Smooth muscle cell (in vitro differentiated cells): ENCODE measurements at regions not wholly inside any gene's neighbourhood (a gene's known extent, or its start where the extent isn't known, plus 50 kb on each side); places are given as distances from the start of the nearest gene placed in this dataset.
A peak's percentile ranks its signal among the peaks of the same experiment; 100 is the strongest.

ENCODE experiments used
- DNase-seq: peaks from one replicate; lab custom pipeline; 2025; ENCODE audit not compliant: unreplicated experiment; lab: John Stamatoyannopoulos, UW
- H2AFZ ChIP-seq: fragments of 200-600 bp; sonication (generic); 2 replicates; pipeline ENCODE4 v1.6.0; 2016; ENCODE audit warnings: antibody characterized with exemption, low read depth, mild to moderate bottlenecking
- H3F3A ChIP-seq: fragments of 200-600 bp; sonication (generic); 2 replicates; pipeline ENCODE4 v1.6.0; 2017; ENCODE audit warnings: antibody characterized with exemption, low read depth
- H3K27ac ChIP-seq: fragments of 200-600 bp; sonication (generic); 2 replicates; pipeline ENCODE4 v1.5.1; 2016; ENCODE audit warnings: low read depth, mild to moderate bottlenecking
- H3K27me3 ChIP-seq: fragments of 200-600 bp; sonication (generic); 2 replicates; pipeline ENCODE4 v1.6.1; 2016; ENCODE audit warnings: low read depth, mild to moderate bottlenecking
- H3K36me3 ChIP-seq: fragments of 200-600 bp; sonication (generic); 2 replicates; pipeline ENCODE4 v1.5.1; 2016; ENCODE audit warnings: low read depth
- H3K4me1 ChIP-seq: fragments of 200-600 bp; sonication (generic); 2 replicates; pipeline ENCODE4 v1.5.1; 2016; ENCODE audit warnings: low read depth
- H3K4me2 ChIP-seq: fragments of 200-600 bp; sonication (generic); 2 replicates; pipeline ENCODE4 v1.6.0; 2016; ENCODE audit warnings: mild to moderate bottlenecking
- H3K4me3 ChIP-seq: fragments of 200-600 bp; sonication (generic); 2 replicates; pipeline ENCODE4 v1.5.1; 2016; ENCODE audit warnings: mild to moderate bottlenecking
- H3K79me2 ChIP-seq: fragments of 200-600 bp; sonication (generic); 2 replicates; pipeline ENCODE4 v1.6.0; 2016; ENCODE audit warnings: low read depth, mild to moderate bottlenecking
- H3K9ac ChIP-seq: fragments of 200-600 bp; sonication (generic); 2 replicates; pipeline ENCODE4 v1.6.0; 2016; ENCODE audit warnings: low read depth
- H3K9me3 ChIP-seq: fragments of 200-600 bp; sonication (generic); replicated peaks from 2 replicates; pipeline ENCODE4 v1.5.1; 2016; ENCODE audit warnings: low read depth
- H4K20me1 ChIP-seq: fragments of 200-600 bp; sonication (generic); 2 replicates; pipeline ENCODE4 v1.6.0; 2016; ENCODE audit warnings: low read depth
- CTCF ChIP-seq: fragments of 200-600 bp; sonication (generic); IDR thresholded peaks from 2 replicates; pipeline ENCODE4 v1.5.1; 2017; ENCODE audit warnings: borderline replicate concordance, mild to moderate bottlenecking, antibody characterized with exemption; ENCODE audit not compliant: insufficient read depth, poor library complexity, severe bottlenecking
- WGBS: methylation state at CpG from one replicate; pipeline ENCODE4 v1.1.7; 2016; ENCODE audit warnings: low lambda C conversion rate; 5-methylcytosine and 5-hydroxymethylcytosine counted together

GRCh38 chr5:8906303-8906967 is 639.4 kb downstream of the SEMA5A start:
- Histone ChIP-seq H3K79me2 (no peaks in the 10 kb centered on the region), H3K27me3 (no peaks in the 10 kb centered on the region), H3K9me3 (no peaks in the 10 kb centered on the region), H2AFZ (no peak overlapping the region), H4K20me1 (no peaks in the 10 kb centered on the region), H3K4me1 (no peaks in the 10 kb centered on the region), H3K36me3 (no peaks in the 10 kb centered on the region), H3K4me2 (no peak overlapping the region), H3F3A (no peaks in the 10 kb centered on the region), H3K27ac (peak overlapping the region; percentile 40), H3K4me3 (no peak overlapping the region), H3K9ac (no peak overlapping the region)
- DNase-seq, result no peak
- no peak for TF ChIP-seq CTCF
- 89% methylated on average over 12 of the region's 12 CpGs for WGBS

GRCh38 chr5:8907168-8907868 is 638.6 kb downstream of the SEMA5A start:
- DNase-seq, result no peak
- no peaks in the 10 kb centered on the region for H4K20me1 ChIP-seq
- no peaks in the 10 kb centered on the region for H3K27me3 ChIP-seq
- no peak overlapping the region for H2AFZ ChIP-seq
- H3K9me3 ChIP-seq, result no peaks in the 10 kb centered on the region
- no peaks in the 10 kb centered on the region for H3K4me1 ChIP-seq
- peak overlapping the region; percentile 40 for H3K27ac ChIP-seq
- no peaks in the 10 kb centered on the region for H3F3A ChIP-seq
- H3K36me3 ChIP-seq, result no peaks in the 10 kb centered on the region
- no peak for TF ChIP-seq CTCF
- no peaks in the 10 kb centered on the region for H3K79me2 ChIP-seq
- 84% methylated on average over 8 of the region's 8 CpGs for WGBS
- no peak overlapping the region for H3K4me3 ChIP-seq
- no peak overlapping the region for H3K4me2 ChIP-seq
- H3K9ac ChIP-seq, result no peak overlapping the region

GRCh38 chr5:8908055-8908683 is 637.7 kb downstream of the SEMA5A start:
- Histone ChIP-seq H3K9ac (no peak overlapping the region), H3K79me2 (no peaks in the 10 kb centered on the region), H4K20me1 (no peaks in the 10 kb centered on the region), H3K36me3 (no peaks in the 10 kb centered on the region), H3K27ac (no peak overlapping the region), H3K4me1 (no peaks in the 10 kb centered on the region), H3F3A (no peaks in the 10 kb centered on the region), H3K9me3 (no peaks in the 10 kb centered on the region), H3K4me2 (no peak overlapping the region), H3K27me3 (no peaks in the 10 kb centered on the region), H3K4me3 (no peak overlapping the region), H2AFZ (no peak overlapping the region)
- DNase-seq, result peak; percentile 3
- TF ChIP-seq CTCF, result peak; percentile 86
- WGBS, result 37% methylated on average over 7 of the region's 7 CpGs
